Activated effector memory CD4-positive, alpha-beta T cell treated with Interleukin-2 at 50 U/mL for 16 hours (primary cell): ENCODE measurements at regions not wholly inside any gene's neighbourhood (a gene's known extent, or its start where the extent isn't known, plus 50 kb on each side); places are given as distances from the start of the nearest gene placed in this dataset.

Experiments
- DNase-seq: peaks from one replicate; pipeline ENCODE4 v3.0.0-alpha.2; 2020

DNA sequence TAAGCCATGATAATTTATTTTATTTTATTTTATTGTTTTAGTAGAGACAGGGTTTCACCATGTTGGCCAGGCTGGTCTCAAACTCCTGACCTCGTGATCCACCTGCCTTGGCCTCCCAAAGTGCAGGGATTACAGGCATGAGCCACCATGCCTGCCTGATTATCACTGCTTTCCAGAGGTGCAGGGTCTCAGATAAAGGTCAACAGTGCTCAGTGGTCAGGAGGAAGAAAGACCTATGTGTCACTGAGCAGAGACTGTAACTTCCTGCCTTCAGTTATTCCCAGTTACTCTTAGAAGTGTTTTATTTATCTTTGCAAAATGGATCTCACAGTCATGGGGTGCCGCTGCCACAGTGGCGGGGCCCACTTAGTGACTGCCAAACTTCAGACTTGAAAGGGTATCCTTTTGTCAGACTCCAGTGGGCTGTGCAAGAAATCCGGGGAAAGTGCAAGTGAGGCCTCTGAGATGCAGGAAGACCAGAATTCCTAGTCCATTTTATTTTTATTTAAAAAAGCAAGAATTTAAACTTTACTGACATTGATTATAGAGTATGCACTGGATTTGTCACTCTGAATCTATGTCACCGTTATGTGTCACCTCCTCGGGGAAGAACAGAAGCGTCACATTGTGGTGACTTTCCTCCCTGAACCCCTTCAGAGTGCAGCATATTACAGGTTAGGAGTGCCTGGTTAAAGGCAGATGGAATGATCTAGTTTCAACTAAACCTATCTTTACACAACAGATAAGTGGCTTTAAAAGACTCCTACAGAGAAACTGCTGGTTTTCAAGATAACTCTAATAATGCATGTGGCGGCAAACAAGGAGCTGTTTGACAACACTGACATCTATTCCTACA, 59.1 kb upstream of the BICD1 start:
- DNase-seq: no peak

DNA sequence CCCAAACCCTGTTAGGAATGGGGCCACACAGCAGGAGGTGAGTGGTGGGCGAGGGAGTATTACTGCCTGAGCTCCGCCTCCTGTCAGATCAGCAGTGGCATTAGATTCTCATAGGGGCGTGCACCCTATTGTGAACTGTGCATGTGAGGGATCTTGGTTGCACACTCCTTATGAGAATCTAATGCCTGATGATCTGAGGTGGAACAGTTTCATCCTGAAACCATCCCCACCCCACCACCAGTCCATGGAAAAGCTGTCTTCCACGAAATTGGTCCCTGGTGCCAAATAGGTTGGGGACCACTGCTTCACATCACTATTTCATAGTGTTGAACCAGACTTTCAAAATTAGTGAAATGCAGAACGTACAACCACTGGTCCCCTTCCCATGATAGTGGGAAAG, 57.9 kb upstream of the BICD1 start:
- DNase-seq: no peak

DNA sequence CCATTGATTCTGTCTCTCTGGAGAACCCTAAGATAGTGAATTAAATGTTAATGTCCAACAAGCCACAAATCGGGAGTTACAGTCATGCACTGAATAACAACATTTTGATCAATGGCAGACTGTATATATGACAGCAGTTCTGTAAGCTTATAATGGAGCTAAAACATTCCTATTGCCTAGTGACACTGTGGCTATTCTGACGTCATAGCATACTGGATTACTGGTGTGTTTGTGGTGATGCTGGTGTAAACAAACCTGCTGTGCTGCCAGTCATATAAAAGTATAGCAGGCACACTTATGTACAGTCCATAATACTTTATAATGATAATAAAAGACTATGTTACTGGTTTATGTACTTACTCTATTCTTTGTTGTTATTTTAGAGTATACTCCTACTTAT, 56.7 kb upstream of the BICD1 start:
- DNase-seq: no peak

DNA sequence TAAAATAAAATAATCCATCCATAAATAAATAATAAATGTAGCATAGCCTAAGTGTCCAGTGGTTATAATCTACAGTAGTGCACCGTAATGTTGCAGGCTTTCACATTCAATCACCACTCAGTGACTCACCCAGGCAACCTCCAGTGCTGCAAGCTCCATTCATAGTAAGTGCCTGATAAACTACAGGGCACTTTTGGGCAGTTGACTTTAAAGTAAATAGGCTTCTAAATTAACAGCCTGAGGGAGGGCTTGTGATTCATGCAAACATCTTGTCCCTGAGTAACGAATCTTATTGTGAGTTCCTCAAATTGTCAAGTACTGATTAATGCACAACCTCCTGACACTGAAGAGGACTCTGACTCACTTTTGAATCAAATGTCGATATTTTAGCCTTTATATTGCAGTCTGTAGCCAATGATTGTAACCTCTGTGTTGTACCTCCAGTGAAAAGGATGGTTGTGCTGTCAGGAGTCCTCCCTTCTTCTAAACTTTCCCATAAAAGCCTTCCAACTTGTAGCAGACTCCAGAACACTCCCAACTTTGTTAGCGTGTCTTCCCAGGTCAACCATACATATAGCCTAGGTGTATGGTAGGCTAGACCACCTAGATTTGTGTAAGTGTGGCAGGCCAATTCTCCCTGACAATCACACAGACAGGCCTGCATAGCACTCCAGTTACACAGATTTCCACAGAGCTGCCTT, 55.0 kb upstream of the BICD1 start:
- DNase-seq: no peak

DNA sequence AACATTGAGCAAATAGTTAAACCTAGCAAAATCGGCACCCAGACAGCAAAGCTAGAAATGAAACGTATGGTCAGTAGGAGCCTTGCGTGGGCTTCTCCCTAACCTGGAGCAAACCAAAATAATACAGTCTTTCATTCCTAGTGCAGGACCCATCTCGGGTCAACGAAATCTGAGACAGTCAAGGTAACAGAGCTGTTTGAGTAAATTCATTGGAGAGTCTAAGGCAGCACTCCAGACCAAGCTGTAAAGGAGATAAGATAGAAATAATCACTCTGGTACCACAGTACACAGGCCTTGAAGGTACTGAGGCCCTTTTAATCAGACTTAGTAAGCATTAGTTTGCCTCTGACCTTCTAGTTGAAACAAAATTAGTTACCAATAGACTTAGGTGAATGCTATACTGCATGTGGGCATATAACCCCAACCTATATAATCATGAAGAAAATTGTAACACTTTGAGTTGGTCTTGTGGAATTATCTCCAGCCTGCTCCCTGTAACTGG, 54.4 kb upstream of the BICD1 start:
- DNase-seq: no peak

DNA sequence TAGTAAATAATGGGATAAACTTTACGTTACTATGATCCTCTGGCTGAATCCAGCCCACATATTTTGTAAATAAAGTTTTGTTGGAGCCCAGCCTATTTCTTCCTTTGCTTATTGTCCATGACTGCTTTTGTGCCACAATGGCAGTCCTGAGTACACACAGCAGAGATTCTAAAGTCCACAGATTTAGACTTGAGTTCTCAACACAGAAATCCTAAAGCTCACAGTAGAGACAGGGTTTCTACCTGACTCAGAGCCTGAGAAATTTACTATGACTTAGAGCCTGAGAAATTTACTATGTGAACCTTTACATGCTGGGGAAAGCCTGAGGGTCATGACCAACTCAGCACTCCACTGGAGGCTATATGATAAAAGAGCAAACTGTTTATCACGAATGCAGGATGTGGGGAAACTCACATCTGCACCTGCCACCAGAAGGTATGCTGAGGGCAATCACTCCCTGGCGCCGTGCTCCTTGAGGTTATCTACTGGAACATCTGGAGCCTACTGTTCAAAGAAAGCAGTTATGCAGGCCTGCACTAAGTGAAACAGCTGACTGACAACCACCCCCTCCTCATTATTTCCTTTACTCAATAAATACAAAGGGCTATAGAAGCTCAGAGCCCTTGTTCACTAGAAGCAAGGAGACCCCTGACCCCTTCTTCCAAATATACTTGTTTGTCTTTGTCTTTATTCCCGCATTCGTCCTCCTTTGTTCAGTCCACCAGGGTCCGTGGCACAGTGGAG, 52.6 kb upstream of the BICD1 start:
- no peak for DNase-seq
